Muscle layer of colon (tissue), 2 donors: ENCODE measurements at regions not wholly inside any gene's neighbourhood (a gene's known extent, or its start where the extent isn't known, plus 50 kb on each side); places are given as distances from the start of the nearest gene placed in this dataset.

Source experiments
- H3K27ac ChIP-seq: one replicate; pipeline ENCODE4 v1.7.0; 2013; ENCODE audit warnings: low read depth, mild to moderate bottlenecking, low read length, moderate library complexity
- H3K27me3 ChIP-seq, 2 donors: one replicate each; pipeline ENCODE4 v1.7.0; 2013; ENCODE audit warnings: low read length in 2 of 2, mild to moderate bottlenecking in 2 of 2; ENCODE audit not compliant: insufficient read depth in 2 of 2, control insufficient read depth in 1 of 2
- H3K36me3 ChIP-seq: one replicate; pipeline ENCODE4 v1.7.0; 2013; ENCODE audit warnings: mild to moderate bottlenecking, low read length; ENCODE audit not compliant: insufficient read depth
- H3K4me1 ChIP-seq: one replicate; pipeline ENCODE4 v1.7.0; 2013; ENCODE audit warnings: mild to moderate bottlenecking, low read length; ENCODE audit not compliant: insufficient read depth
- H3K4me3 ChIP-seq, 2 donors: one replicate each; pipeline ENCODE4 v1.7.0; 2013; ENCODE audit warnings: low read length in 2 of 2, low read depth in 1 of 2, mild to moderate bottlenecking in 1 of 2, moderate library complexity in 1 of 2
- H3K9ac ChIP-seq: one replicate; pipeline ENCODE4 v1.7.0; 2013; ENCODE audit warnings: low read length
- H3K9me3 ChIP-seq: one replicate; pipeline ENCODE4 v1.7.0; 2013; ENCODE audit warnings: mild to moderate bottlenecking, low read length
- donor health status: abdominal sarcoma.
- donor health status: Adenocarcinoma of cecum.

- Histone ChIP-seq H3K4me3 (no peak overlapping the region), H3K4me1 (no peaks in the 10 kb centered on the region), H3K27me3 (no peaks in the 10 kb centered on the region), H3K9ac (no peak overlapping the region), H3K27ac (no peak overlapping the region), H3K36me3 (no peaks in the 10 kb centered on the region), H3K9me3 (no peaks in the 10 kb centered on the region)
Observed at GRCh38 chr1:73803380-73803779, 394.6 kb downstream of the LRRIQ3 start.

GRCh38 chr1:73801912-73802429 is 396.0 kb downstream of the LRRIQ3 start:
- Histone ChIP-seq H3K36me3 (no peaks in the 10 kb centered on the region), H3K4me1 (no peaks in the 10 kb centered on the region), H3K4me3 (no peak overlapping the region), H3K9me3 (no peaks in the 10 kb centered on the region), H3K9ac (no peak overlapping the region), H3K27me3 (no peaks in the 10 kb centered on the region), H3K27ac (no peak overlapping the region)

- Histone ChIP-seq H3K4me1 (no peaks in the 10 kb centered on the region), H3K27ac (no peak overlapping the region), H3K4me3 (no peak overlapping the region), H3K36me3 (no peaks in the 10 kb centered on the region), H3K9ac (no peak overlapping the region), H3K9me3 (no peaks in the 10 kb centered on the region), H3K27me3 (no peaks in the 10 kb centered on the region)
Observed at GRCh38 chr1:73800376-73800775, 397.6 kb downstream of the LRRIQ3 start.

DNA sequence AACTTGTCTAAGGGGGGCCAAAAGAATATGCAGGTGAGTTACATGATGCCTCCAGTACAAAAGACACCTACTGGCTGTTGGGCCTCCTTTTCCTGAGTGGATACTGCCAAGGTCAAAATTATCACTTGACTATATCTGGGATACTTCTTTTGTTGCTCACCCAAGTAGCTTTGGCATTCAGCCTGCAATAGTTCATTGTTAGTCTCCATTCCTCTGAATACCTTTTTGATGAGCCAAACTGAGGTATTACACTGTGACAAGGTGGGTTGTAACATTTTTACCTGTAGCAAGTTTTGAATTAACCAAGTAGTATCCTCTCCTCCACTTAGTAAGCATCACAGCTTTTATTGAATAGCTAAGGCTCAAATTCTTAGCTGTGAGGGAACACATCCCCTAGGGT is 408.0 kb downstream of the LRRIQ3 start:
- no peaks in the 10 kb centered on the region for H3K9me3 ChIP-seq
- H3K36me3 ChIP-seq = no peaks in the 10 kb centered on the region
- H3K27ac ChIP-seq = no peak overlapping the region
- no peaks in the 10 kb centered on the region for H3K4me1 ChIP-seq
- H3K4me3 ChIP-seq = no peak overlapping the region
- H3K9ac ChIP-seq = no peak overlapping the region
- no peaks in the 10 kb centered on the region for H3K27me3 ChIP-seq

DNA sequence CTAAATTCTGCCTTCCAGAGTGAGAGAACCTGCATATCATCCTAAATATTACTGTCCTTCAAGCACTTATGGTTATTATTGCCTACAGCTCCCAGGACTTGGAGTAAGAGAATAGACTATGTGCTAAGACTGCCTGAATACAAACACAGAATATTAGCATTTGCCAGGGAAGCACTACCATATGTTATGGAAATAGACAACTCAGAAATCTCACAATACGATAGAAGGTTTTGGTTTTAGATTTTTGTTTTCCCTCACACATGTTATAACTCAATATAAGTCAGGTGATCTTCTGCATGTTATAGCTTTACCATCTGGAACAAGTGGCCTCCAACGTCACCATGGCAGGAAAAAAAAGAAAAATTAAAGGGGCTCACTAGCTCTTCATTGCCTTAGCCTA is 413.9 kb downstream of the LRRIQ3 start:
- Histone ChIP-seq H3K27ac (no peak overlapping the region), H3K4me3 (no peak overlapping the region), H3K4me1 (no peaks in the 10 kb centered on the region), H3K9me3 (no peaks in the 10 kb centered on the region), H3K27me3 (no peaks in the 10 kb centered on the region), H3K9ac (no peak overlapping the region), H3K36me3 (no peaks in the 10 kb centered on the region)

- no peak overlapping the region for H3K27ac ChIP-seq
- H3K36me3 ChIP-seq = no peaks in the 10 kb centered on the region
- no peaks in the 10 kb centered on the region for H3K9me3 ChIP-seq
- no peak overlapping the region for H3K4me3 ChIP-seq
- no peaks in the 10 kb centered on the region for H3K27me3 ChIP-seq
- no peak overlapping the region for H3K9ac ChIP-seq
- no peaks in the 10 kb centered on the region for H3K4me1 ChIP-seq
Observed at GRCh38 chr1:73783352-73783751, 414.6 kb downstream of the LRRIQ3 start.

GRCh38 chr1:73782901-73783300 is 415.1 kb downstream of the LRRIQ3 start:
- Histone ChIP-seq H3K9me3 (no peaks in the 10 kb centered on the region), H3K27ac (no peak overlapping the region), H3K9ac (no peak overlapping the region)

GRCh38 chr1:73781251-73781650 is 416.7 kb downstream of the LRRIQ3 start:
- Histone ChIP-seq H3K27ac (no peak overlapping the region), H3K36me3 (no peaks in the 10 kb centered on the region), H3K4me3 (no peak overlapping the region), H3K9ac (no peak overlapping the region), H3K4me1 (no peaks in the 10 kb centered on the region), H3K27me3 (no peaks in the 10 kb centered on the region), H3K9me3 (no peaks in the 10 kb centered on the region)

More at GRCh38 chr1:73782901-73783300, 415.1 kb downstream of the LRRIQ3 start:
- Histone ChIP-seq H3K4me3 (no peak overlapping the region), H3K27me3 (no peaks in the 10 kb centered on the region), H3K4me1 (no peaks in the 10 kb centered on the region), H3K36me3 (no peaks in the 10 kb centered on the region)

GRCh38 chr1:73778471-73778870 is 419.5 kb downstream of the LRRIQ3 start:
- Histone ChIP-seq H3K4me3 (no peak overlapping the region), H3K27ac (no peak overlapping the region), H3K36me3 (no peaks in the 10 kb centered on the region), H3K9ac (no peak overlapping the region), H3K4me1 (no peaks in the 10 kb centered on the region), H3K9me3 (no peaks in the 10 kb centered on the region), H3K27me3 (no peaks in the 10 kb centered on the region)

DNA sequence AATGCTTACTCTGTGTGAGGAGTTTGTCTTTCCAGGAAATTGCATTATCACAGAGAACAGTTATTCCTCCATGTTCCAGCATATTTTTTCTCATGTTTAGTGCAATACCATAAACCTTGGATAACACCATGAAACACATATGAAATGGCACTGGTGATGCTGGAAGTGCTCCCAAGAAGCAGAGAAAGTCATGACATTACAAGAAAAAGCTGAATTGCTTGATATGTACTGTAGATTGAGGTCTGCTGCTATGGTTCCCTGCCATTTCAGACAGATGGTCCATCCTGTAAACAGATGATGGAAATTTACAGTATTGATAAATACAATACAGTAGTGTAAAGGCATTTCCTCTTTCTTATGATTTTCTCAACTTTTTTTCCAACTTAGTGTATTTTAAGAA is 422.1 kb downstream of the LRRIQ3 start:
- no peak overlapping the region for H3K4me3 ChIP-seq
- H3K36me3 ChIP-seq = no peaks in the 10 kb centered on the region
- no peaks in the 10 kb centered on the region for H3K27me3 ChIP-seq
- no peaks in the 10 kb centered on the region for H3K4me1 ChIP-seq
- no peaks in the 10 kb centered on the region for H3K9me3 ChIP-seq
- H3K27ac ChIP-seq = no peak overlapping the region
- H3K9ac ChIP-seq = no peak overlapping the region

GRCh38 chr1:73772941-73773340 is 425.0 kb downstream of the LRRIQ3 start:
- no peak overlapping the region for H3K4me3 ChIP-seq
- H3K9me3 ChIP-seq = no peaks in the 10 kb centered on the region
- H3K36me3 ChIP-seq = no peaks in the 10 kb centered on the region
- H3K4me1 ChIP-seq = no peaks in the 10 kb centered on the region
- H3K27me3 ChIP-seq = no peaks in the 10 kb centered on the region
- H3K9ac ChIP-seq = no peak overlapping the region
- H3K27ac ChIP-seq = no peak overlapping the region

DNA sequence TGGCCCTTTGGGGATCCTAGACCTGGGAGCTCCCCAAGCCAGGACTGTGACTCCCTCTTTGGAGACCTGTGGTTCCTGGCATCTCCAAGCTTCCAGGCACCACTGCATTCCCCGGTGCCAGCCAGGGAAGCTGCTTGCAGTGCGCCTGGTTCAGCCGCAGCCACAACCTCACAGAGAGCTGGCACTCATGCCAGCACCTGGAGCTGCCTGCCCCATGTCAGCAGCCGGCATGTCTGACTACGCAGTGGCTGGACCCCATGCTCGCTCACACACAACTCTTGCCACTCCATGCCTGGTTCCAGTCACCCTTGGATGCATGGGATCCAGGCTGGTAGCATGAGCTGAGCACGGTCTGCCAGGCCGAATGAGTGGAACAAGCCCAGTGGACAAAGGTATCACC is 426.6 kb downstream of the LRRIQ3 start:
- H3K27me3 ChIP-seq = no peaks in the 10 kb centered on the region
- no peaks in the 10 kb centered on the region for H3K9me3 ChIP-seq
- H3K27ac ChIP-seq = no peak overlapping the region

More for the DNA sequence above, 426.6 kb downstream of the LRRIQ3 start:
- no peaks in the 10 kb centered on the region for H3K36me3 ChIP-seq
- no peak overlapping the region for H3K4me3 ChIP-seq
- H3K4me1 ChIP-seq = no peaks in the 10 kb centered on the region
- H3K9ac ChIP-seq = no peak overlapping the region
